Renal pelvis (tissue), 1 donor: ENCODE measurements at regions not wholly inside any gene's neighbourhood (a gene's known extent, or its start where the extent isn't known, plus 50 kb on each side); places are given as distances from the start of the nearest gene placed in this dataset.

Experiments
- DNase-seq: peaks from one replicate; pipeline ENCODE4 v3.0.0-alpha.2; 2013

DNA sequence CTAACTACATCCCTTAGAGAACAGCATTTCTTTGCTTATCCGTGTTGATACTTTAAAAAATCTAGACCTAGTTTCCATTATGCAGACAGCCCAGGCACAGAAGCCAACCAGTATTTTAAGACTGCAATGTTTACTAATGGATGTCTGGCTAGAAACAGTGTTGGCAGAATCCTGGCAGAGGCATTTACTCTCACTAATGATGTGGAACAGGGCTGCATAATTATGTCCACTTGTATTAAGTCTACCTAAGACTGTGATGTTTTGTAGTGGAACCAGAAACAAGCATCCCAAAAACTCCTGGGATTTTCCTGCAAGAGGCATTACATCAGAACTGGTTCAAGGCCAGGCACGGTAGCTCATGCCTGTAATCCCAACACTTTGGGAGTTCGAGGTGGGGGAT lies 50.2 kb upstream of the PICALM start:
- peak; percentile 16 for DNase-seq
